Vagina (tissue), 2 donors: ENCODE measurements at regions not wholly inside any gene's neighbourhood (a gene's known extent, or its start where the extent isn't known, plus 50 kb on each side); places are given as distances from the start of the nearest gene placed in this dataset.
"Not testable (repeated sequence)": the region's sequence is repeated elsewhere in the genome, so short reads cannot be mapped to it uniquely, and the experiment has no call there.

Source experiments
- DNase-seq, 2 donors: peaks; one replicate each; pipeline ENCODE4 v3.0.0-alpha.2; 2017; ENCODE audit errors: extremely low spot score in 2 of 2
- H3K27ac ChIP-seq: fragments of 200-600 bp; sonication (generic); one replicate; pipeline ENCODE4 v1.5.1; 2019
- H3K27me3 ChIP-seq: fragments of 200-600 bp; sonication (generic); one replicate; pipeline ENCODE4 v1.5.1; 2019
- H3K36me3 ChIP-seq, 2 donors: fragments of 200-600 bp; sonication (generic); one replicate each; pipeline ENCODE4 v1.5.1; 2017 to 2019
- H3K4me1 ChIP-seq: fragments of 200-600 bp; sonication (generic); one replicate; pipeline ENCODE4 v1.5.1; 2019
- H3K4me3 ChIP-seq, 2 donors: fragments of 200-600 bp; sonication (generic); 1 replicate in 1 of 2; 2 replicates in 1 of 2; pipeline ENCODE4 v1.5.1; 2016 to 2019
- H3K9me3 ChIP-seq: fragments of 200-600 bp; sonication (generic); one replicate; pipeline ENCODE4 v1.5.1; 2019
- POLR2A ChIP-seq, 2 donors: fragments of 450-650 bp; IDR thresholded peaks; one replicate each; pipeline ENCODE4 v1.6.1; 2017; ENCODE audit warnings: antibody characterized with exemption in 2 of 2, mild to moderate bottlenecking in 2 of 2, moderate library complexity in 2 of 2
- POLR2AphosphoS5 ChIP-seq, 2 donors: sonication (generic); formaldehyde crosslinking; IDR thresholded peaks; one replicate each; pipeline ENCODE4 v1.9.0; 2017; ENCODE audit warnings: antibody characterized with exemption in 2 of 2, mild to moderate bottlenecking in 2 of 2, low read depth in 1 of 2; ENCODE audit not compliant: insufficient read depth in 1 of 2
- intact Hi-C: fragments of 100-400 bp; cut with DNase I; formaldehyde crosslinking; loops from one replicate; pipeline ENCODE4 v1.15.1; 2023
- TF ChIP-seq, protein P1 (sequence below), 3 experiments: fragments of 450-650 bp in 2 of 3; fragments of 200-600 bp in 1 of 3; sonication (generic) in 1 of 3; IDR thresholded peaks; one replicate each; pipeline ENCODE4 v1.5.1; 2017 to 2019; ENCODE audit warnings: antibody characterized with exemption in 3 of 3, mild to moderate bottlenecking in 2 of 3, moderate library complexity in 2 of 3

DNA sequence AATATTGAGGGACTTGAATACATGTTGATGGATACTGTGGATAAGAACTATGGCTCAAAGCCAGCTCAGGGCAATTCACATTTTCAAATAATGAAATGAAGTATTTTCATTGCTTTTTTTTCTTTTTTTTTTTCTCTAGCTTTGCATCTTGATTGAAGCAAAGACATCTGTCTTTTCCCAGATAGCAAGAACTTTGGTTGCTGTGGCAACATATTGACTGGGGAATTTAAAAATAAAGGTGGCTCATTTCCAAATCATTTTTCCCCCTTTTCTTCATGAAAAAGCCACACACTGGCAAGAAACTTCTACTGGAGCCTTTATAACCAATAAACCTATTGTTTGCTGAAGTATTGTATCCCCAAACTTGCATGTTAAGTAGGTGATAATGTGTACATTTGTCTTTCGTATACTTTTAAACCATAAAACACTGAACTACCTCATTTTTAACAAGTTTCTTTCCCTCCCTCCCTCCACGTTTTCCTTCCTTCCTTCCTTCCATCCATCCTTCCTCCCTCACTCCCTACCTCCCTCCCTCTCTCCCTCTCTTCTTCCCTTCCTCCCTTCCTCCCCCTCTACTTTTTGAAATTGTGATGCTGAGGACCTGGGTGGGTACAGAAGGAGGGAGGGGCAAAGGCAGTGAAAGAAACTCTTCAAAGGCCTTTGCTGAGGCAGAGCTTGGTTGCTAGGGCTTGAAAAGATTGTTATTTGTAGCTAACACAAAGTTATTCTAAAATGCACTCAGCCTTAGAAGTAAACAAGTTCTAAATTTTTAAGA, 343.5 kb upstream of the SPRY2 start:
- intact Hi-C loops: no loop called here

DNA sequence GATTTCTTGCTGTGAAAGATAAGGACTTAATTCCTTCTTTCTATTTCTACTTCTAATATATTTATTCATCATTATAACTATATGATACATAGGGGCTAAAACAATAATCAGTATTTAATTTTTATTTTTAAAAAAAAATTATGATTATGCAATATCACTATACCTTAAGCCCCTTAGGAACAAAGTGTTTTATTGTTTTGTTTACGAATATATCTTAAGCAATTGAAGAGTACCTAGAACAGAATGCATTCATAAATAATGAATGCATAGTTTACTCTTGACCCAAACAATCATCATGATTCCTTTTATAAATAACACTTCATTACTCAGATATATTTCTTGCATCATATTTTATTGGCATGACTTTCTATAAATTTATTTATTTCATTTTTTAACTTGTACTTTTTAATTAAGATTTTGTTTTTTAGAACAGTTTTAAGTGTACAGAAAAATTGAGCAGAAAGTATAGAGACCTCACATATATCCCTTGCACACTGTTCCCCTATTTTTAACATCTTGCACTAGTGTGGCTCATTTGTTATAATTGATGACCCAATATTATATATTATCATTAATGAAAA, 339.9 kb upstream of the SPRY2 start:
- TF ChIP-seq, protein P1, sequence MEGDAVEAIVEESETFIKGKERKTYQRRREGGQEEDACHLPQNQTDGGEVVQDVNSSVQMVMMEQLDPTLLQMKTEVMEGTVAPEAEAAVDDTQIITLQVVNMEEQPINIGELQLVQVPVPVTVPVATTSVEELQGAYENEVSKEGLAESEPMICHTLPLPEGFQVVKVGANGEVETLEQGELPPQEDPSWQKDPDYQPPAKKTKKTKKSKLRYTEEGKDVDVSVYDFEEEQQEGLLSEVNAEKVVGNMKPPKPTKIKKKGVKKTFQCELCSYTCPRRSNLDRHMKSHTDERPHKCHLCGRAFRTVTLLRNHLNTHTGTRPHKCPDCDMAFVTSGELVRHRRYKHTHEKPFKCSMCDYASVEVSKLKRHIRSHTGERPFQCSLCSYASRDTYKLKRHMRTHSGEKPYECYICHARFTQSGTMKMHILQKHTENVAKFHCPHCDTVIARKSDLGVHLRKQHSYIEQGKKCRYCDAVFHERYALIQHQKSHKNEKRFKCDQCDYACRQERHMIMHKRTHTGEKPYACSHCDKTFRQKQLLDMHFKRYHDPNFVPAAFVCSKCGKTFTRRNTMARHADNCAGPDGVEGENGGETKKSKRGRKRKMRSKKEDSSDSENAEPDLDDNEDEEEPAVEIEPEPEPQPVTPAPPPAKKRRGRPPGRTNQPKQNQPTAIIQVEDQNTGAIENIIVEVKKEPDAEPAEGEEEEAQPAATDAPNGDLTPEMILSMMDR (IDR thresholded peaks at IDR 0.05): no peak
- TF ChIP-seq POLR2AphosphoS5 (IDR thresholded peaks at IDR 0.05; ENCODE audit: insufficient read depth in 1 of 2, low read depth in 1 of 2) (no peak), POLR2A (IDR thresholded peaks at IDR 0.05) (no peak)

More for the DNA sequence above, 343.5 kb upstream of the SPRY2 start:
- H3K9me3 ChIP-seq: no peaks in the 10 kb centered on the region
- TF ChIP-seq, protein P1 (IDR thresholded peaks at IDR 0.05): no peak
- H3K36me3 ChIP-seq: no peaks in the 10 kb centered on the region
- H3K27ac ChIP-seq: no peak overlapping the region
- DNase-seq: no peak
- no peaks in the 10 kb centered on the region for H3K27me3 ChIP-seq
- H3K4me3 ChIP-seq: no peak overlapping the region
- no peaks in the 10 kb centered on the region for H3K4me1 ChIP-seq

DNA sequence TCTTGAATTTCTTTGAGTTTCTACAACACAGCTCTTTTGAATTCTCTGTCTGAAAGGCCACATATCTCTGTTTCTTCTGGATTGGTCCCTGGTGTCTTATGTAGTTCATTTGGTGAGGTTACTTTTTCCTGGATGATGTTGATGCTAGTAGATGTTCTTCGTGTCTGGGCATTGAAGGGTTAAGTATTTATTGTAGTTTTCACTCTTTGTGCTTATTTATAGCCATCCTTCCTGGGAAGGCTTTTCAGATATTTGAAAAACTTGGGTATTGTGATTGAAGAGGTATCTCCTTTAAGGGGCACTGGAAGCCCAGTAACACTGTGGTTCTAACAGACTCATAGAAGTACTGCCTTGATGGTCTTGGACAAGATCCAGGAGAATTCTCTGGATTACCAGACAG, 338.5 kb upstream of the SPRY2 start:
- Histone ChIP-seq H3K9me3 (no peaks in the 10 kb centered on the region), H3K4me3 (no peak overlapping the region), H3K36me3 (no peaks in the 10 kb centered on the region), H3K4me1 (no peaks in the 10 kb centered on the region), H3K27ac (no peak overlapping the region), H3K27me3 (no peaks in the 10 kb centered on the region)
- intact Hi-C loops: no loop called here
- no peak for DNase-seq
- TF ChIP-seq, protein P1 (IDR thresholded peaks at IDR 0.05): no peak
- TF ChIP-seq POLR2AphosphoS5 (IDR thresholded peaks at IDR 0.05; ENCODE audit: insufficient read depth in 1 of 2, low read depth in 1 of 2) (no peak), POLR2A (IDR thresholded peaks at IDR 0.05) (no peak)

More for the DNA sequence above, 339.9 kb upstream of the SPRY2 start:
- H3K27ac ChIP-seq: no peak overlapping the region
- no peak for DNase-seq
- H3K36me3 ChIP-seq: no peaks in the 10 kb centered on the region
- no peak overlapping the region for H3K4me3 ChIP-seq
- H3K27me3 ChIP-seq: no peaks in the 10 kb centered on the region
- no peaks in the 10 kb centered on the region for H3K4me1 ChIP-seq
- H3K9me3 ChIP-seq: no peaks in the 10 kb centered on the region
- intact Hi-C loops: no loop called here

DNA sequence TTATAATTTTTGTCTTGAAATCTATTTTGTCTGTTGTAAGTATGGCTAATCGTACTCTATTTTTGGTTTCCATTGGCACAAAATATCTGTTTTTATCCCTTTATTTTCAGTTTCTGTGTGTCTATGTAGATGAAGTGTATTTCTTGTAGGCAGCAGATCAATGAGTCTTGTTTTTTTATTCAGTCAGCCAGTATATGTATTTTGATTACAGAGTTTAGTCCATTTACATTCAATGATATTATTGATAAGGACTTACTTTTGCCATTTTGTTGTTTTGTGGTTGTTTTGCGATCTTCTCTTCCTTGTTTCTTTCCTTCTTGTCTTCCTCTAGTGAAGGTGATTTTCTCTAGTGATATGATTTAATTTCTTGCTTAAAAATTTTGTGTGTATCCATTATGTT, 336.3 kb upstream of the SPRY2 start:
- intact Hi-C loops: no loop called here
- H3K36me3 ChIP-seq: no peaks in the 10 kb centered on the region
- H3K27me3 ChIP-seq: no peaks in the 10 kb centered on the region
- H3K4me1 ChIP-seq: no peaks in the 10 kb centered on the region
- no peak for DNase-seq
- H3K9me3 ChIP-seq: no peaks in the 10 kb centered on the region
- no peak for TF ChIP-seq POLR2AphosphoS5 (IDR thresholded peaks at IDR 0.05; ENCODE audit: insufficient read depth in 1 of 2, low read depth in 1 of 2)
- H3K27ac ChIP-seq: no peak overlapping the region
- H3K4me3 ChIP-seq: no peak overlapping the region

DNA sequence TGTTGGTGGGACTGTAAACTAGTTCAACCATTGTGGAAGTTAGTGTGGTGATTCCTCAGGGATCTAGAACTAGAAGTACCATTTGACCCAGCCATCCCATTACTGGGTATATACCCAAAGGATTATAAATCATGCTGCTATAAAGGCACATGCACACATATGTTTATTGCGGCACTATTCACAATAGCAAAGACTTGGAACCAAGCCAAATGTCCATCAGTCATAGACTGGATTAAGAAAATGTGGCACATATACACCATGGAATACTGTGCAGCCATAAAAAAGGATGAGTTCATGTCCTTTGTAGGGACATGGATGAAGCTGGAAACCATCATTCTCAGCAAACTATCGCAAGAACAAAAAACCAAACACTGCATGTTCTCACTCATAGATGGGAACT, 334.5 kb upstream of the SPRY2 start:
- H3K27ac ChIP-seq, H3K4me3 ChIP-seq, H3K27me3 ChIP-seq, H3K4me1 ChIP-seq, H3K9me3 ChIP-seq, intact Hi-C loops, DNase-seq, H3K36me3 ChIP-seq: not testable (repeated sequence)

DNA sequence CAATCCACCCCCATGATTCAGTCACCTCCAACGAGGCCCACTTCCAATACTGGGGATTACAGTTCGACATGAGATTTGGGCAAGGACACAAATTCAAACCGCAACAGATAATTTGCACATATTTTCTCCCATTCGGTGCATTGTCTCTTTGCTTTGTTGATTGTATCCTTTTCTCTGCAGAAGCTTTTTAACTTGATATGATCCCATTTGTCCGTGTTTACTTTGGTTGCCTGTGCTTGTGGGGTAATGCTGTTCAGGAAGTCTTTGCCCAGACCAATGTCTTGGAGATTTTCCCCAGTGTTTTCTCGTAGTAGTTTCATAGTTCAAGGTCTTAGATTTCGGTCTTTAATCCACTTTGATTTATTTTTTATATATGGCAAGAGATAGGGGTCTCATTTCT, 330.8 kb upstream of the SPRY2 start:
- Histone ChIP-seq H3K9me3 (no peaks in the 10 kb centered on the region), H3K4me3 (no peak overlapping the region), H3K27me3 (no peaks in the 10 kb centered on the region), H3K4me1 (no peaks in the 10 kb centered on the region), H3K36me3 (no peaks in the 10 kb centered on the region), H3K27ac (no peak overlapping the region)
- no peak for TF ChIP-seq POLR2A (IDR thresholded peaks at IDR 0.05)
- TF ChIP-seq, protein P1 (IDR thresholded peaks at IDR 0.05): no peak
- TF ChIP-seq POLR2AphosphoS5 (IDR thresholded peaks at IDR 0.05; ENCODE audit: insufficient read depth in 1 of 2, low read depth in 1 of 2): no peak
- intact Hi-C loops: no loop called here
- DNase-seq: no peak
